Keratinocyte (primary cell): ENCODE measurements at regions not wholly inside any gene's neighbourhood (a gene's known extent, or its start where the extent isn't known, plus 50 kb on each side); places are given as distances from the start of the nearest gene placed in this dataset.

Source experiments
- DNase-seq: peaks from one replicate; pipeline ENCODE4 v3.0.0-alpha.2; 2011; ENCODE audit warnings: low read depth, missing footprints, low spot score
- FAIRE-seq: peaks from 2 replicates; lab custom pipeline; 2011; peaks lifted over from hg19 to GRCh38; lab: Jason Lieb, UNC
- H2AFZ ChIP-seq: 2 replicates; pipeline ENCODE4 v1.6.0; 2012; ENCODE audit warnings: low read length, control low read depth, inconsistent platforms; ENCODE audit not compliant: control insufficient read depth
- H3K27ac ChIP-seq: 2 replicates; pipeline ENCODE4 v1.5.1; 2011; ENCODE audit warnings: low read length; ENCODE audit not compliant: control insufficient read depth, insufficient read depth
- H3K27me3 ChIP-seq: 3 replicates; pipeline ENCODE4 v1.6.0; 2011; ENCODE audit warnings: low read length; ENCODE audit not compliant: control insufficient read depth, insufficient read depth; ENCODE audit errors: extremely low read depth
- H3K36me3 ChIP-seq, 2 experiments: 2 replicates in 1 of 2; 3 replicates in 1 of 2; pipeline ENCODE4 v1.5.1; 2011; ENCODE audit warnings: low read length in 2 of 2, mild to moderate bottlenecking in 1 of 2; ENCODE audit not compliant: control insufficient read depth in 2 of 2, insufficient read depth in 2 of 2; ENCODE audit errors: extremely low read depth in 1 of 2
- H3K4me1 ChIP-seq: 3 replicates; pipeline ENCODE4 v1.5.1; 2011; ENCODE audit warnings: low read length; ENCODE audit not compliant: control insufficient read depth, insufficient read depth; ENCODE audit errors: extremely low read depth
- H3K4me2 ChIP-seq: 3 replicates; pipeline ENCODE4 v1.6.0; 2011; ENCODE audit warnings: low read depth, low read length; ENCODE audit not compliant: control insufficient read depth, insufficient read depth; ENCODE audit errors: extremely low read depth
- H3K4me3 ChIP-seq, 3 experiments: fragments of 200-600 bp in 1 of 3; sonication (generic) in 1 of 3; 2 replicates in 2 of 3; 3 replicates in 1 of 3; pipeline ENCODE4 v1.5.1; 2011 to 2016; ENCODE audit warnings: low read length in 3 of 3, mild to moderate bottlenecking in 3 of 3, control low read depth in 2 of 3, inconsistent platforms in 1 of 3, low read depth in 1 of 3, mixed read lengths in 1 of 3, mixed run types in 1 of 3, moderate library complexity in 1 of 3; ENCODE audit not compliant: control insufficient read depth in 2 of 3, insufficient read depth in 2 of 3; ENCODE audit errors: extremely low read depth in 1 of 3
- H3K79me2 ChIP-seq: 2 replicates; pipeline ENCODE4 v1.6.0; 2012; ENCODE audit warnings: low read length; ENCODE audit not compliant: control insufficient read depth, insufficient read depth
- H3K9ac ChIP-seq: 3 replicates; pipeline ENCODE4 v1.6.0; 2011; ENCODE audit warnings: low read length; ENCODE audit not compliant: control insufficient read depth, insufficient read depth; ENCODE audit errors: extremely low read depth
- H3K9me1 ChIP-seq: 3 replicates; pipeline ENCODE4 v1.6.0; 2011; ENCODE audit warnings: low read length; ENCODE audit not compliant: control insufficient read depth, insufficient read depth; ENCODE audit errors: extremely low read depth
- H3K9me3 ChIP-seq: 2 replicates; pipeline ENCODE4 v1.5.1; 2012; ENCODE audit warnings: low read depth, low read length; ENCODE audit not compliant: control insufficient read depth
- H4K20me1 ChIP-seq: 3 replicates; pipeline ENCODE4 v1.6.0; 2011; ENCODE audit warnings: low read length; ENCODE audit not compliant: control insufficient read depth, insufficient read depth; ENCODE audit errors: extremely low read depth
- CTCF ChIP-seq, 3 experiments: IDR thresholded peaks in 1 of 3; conservative IDR thresholded peaks in 1 of 3; optimal IDR thresholded peaks in 1 of 3; 2 replicates in 2 of 3; 3 replicates in 1 of 3; pipeline versions ENCODE3 to v1.5.1; 2011; ENCODE audit warnings: low read length in 3 of 3, mild to moderate bottlenecking in 3 of 3, moderate library complexity in 2 of 3, control low read depth in 1 of 3, inconsistent platforms in 1 of 3; ENCODE audit not compliant: insufficient read depth in 2 of 3; ENCODE audit errors: extremely low read depth in 1 of 3
- EZH2 ChIP-seq: IDR thresholded peaks from one replicate; pipeline ENCODE4 v1.6.1; 2012; ENCODE audit warnings: inconsistent platforms, mild to moderate bottlenecking, low read length, moderate library complexity
- dilution Hi-C: fragments of 300-500 bp; cut with MboI; formaldehyde crosslinking; loops from one replicate; pipeline ENCODE4 v1.7.0; 2020; ENCODE audit warnings: low sequenced_read_pairs; ENCODE audit not compliant: extremely low pct_ligation_motif_present

- Histone ChIP-seq H4K20me1 (no peaks in the 10 kb centered on the region), H3K27ac (no peak overlapping the region), H3K9me3 (no peaks in the 10 kb centered on the region), H3K9ac (no peak overlapping the region), H2AFZ (no peak overlapping the region), H3K4me1 (no peaks in the 10 kb centered on the region), H3K36me3 (no peaks in the 10 kb centered on the region), H3K27me3 (no peaks in the 10 kb centered on the region), H3K4me3 (no peak overlapping the region), H3K4me2 (no peak overlapping the region), H3K9me1 (no peaks in the 10 kb centered on the region), H3K79me2 (no peaks in the 10 kb centered on the region)
- no peak for FAIRE-seq
- TF ChIP-seq CTCF (optimal IDR thresholded peaks at IDR 0.05 in 1 of 3, IDR thresholded peaks at IDR 0.05 in 1 of 3, conservative IDR thresholded peaks at IDR 0.05 in 1 of 3; ENCODE audit: extremely low read depth in 1 of 3, insufficient read depth in 2 of 3, low read length in 3 of 3) (no peak), EZH2 (no peak)
- dilution Hi-C loops: no loop called here
- DNase-seq: no peak
Measured at GRCh38 chr4:162943263-162943662, 223.4 kb downstream of the NAF1 start.

- no peaks in the 10 kb centered on the region for H4K20me1 ChIP-seq
- FAIRE-seq (no peak), DNase-seq (no peak)
- H3K36me3 ChIP-seq: no peaks in the 10 kb centered on the region
- no peak overlapping the region for H3K9ac ChIP-seq
- H3K4me3 ChIP-seq: no peak overlapping the region
- H2AFZ ChIP-seq: no peak overlapping the region
- dilution Hi-C loops: no loop called here
- no peaks in the 10 kb centered on the region for H3K79me2 ChIP-seq
- no peak overlapping the region for H3K4me2 ChIP-seq
- no peaks in the 10 kb centered on the region for H3K9me1 ChIP-seq
- H3K27me3 ChIP-seq: no peaks in the 10 kb centered on the region
- H3K9me3 ChIP-seq: no peaks in the 10 kb centered on the region
- H3K27ac ChIP-seq: no peak overlapping the region
- no peaks in the 10 kb centered on the region for H3K4me1 ChIP-seq
- TF ChIP-seq CTCF (optimal IDR thresholded peaks at IDR 0.05 in 1 of 3, IDR thresholded peaks at IDR 0.05 in 1 of 3, conservative IDR thresholded peaks at IDR 0.05 in 1 of 3; ENCODE audit: extremely low read depth in 1 of 3, insufficient read depth in 2 of 3, low read length in 3 of 3): no peak
- no peak for TF ChIP-seq EZH2
Measured at GRCh38 chr4:162938738-162939485, 227.8 kb downstream of the NAF1 start.
